Activated T-helper 17 cell treated with anti-CD3 and anti-CD28 coated beads, Interleukin-2, amount 50 U/mL, for 72 hours (primary cell): ENCODE measurements at regions not wholly inside any gene's neighbourhood (a gene's known extent, or its start where the extent isn't known, plus 50 kb on each side); places are given as distances from the start of the nearest gene placed in this dataset.

Source experiments
- ATAC-seq: fragments of 150-1000 bp; cut with Tn5 transposase; replicated peaks from 2 replicates; pipeline ENCODE4 v1.10.0; 2021; ENCODE audit warnings: mild to moderate bottlenecking, moderate library complexity
- H3K27ac Mint-ChIP-seq: one replicate; pipeline ENCODE4 v1.8.0; 2022; ENCODE audit warnings: mixed read lengths
- H3K27me3 Mint-ChIP-seq: one replicate; pipeline ENCODE4 v1.8.0; 2022; ENCODE audit warnings: mixed read lengths
- H3K36me3 Mint-ChIP-seq: one replicate; pipeline ENCODE4 v1.8.0; 2022; ENCODE audit warnings: low read depth, mild to moderate bottlenecking, mixed read lengths
- H3K4me1 Mint-ChIP-seq: one replicate; pipeline ENCODE4 v1.8.0; 2022; ENCODE audit warnings: mixed read lengths
- H3K4me3 Mint-ChIP-seq: one replicate; pipeline ENCODE4 v1.8.0; 2022; ENCODE audit warnings: mild to moderate bottlenecking, mixed read lengths
- H3K9me3 Mint-ChIP-seq: one replicate; pipeline ENCODE4 v1.8.0; 2022; ENCODE audit warnings: mixed read lengths

DNA sequence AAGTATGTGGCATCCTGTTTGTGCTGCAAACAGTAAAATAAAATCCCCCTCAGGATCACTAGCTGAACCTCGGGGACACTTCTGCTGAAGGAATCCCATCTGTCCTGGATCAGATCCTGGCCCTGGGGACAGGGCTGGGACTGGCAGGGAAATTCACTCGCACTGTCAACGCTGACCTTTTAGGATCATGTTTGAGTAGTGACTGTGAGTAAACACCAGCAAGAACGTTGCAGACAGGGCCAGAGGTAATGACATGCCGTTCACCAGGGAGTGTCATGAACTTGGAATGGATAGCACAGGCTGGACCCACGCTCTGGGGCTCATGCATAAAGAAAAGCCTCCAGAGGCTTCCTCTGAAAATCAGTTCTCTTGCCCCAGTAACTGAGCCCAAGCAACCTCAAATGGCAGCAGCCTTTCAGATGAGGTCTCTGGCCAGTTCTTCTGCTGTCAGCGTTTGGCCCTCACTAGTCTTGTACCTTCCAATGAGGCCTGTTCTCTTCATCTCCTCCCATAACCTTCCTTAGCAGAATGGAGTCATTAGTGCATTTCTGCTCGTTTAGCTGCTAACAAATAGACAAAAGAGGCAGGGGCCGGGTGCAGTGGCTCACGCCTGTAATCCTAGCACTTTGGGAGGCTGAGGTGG, 51.0 kb upstream of the BARX2 start:
- Mint-ChIP-seq H3K36me3 (no peaks in the 10 kb centered on the region), H3K4me3 (no peak overlapping the region), H3K27me3 (peaks cover 7% of the 10 kb centered on the region), H3K4me1 (no peaks in the 10 kb centered on the region), H3K27ac (no peak overlapping the region), H3K9me3 (no peaks in the 10 kb centered on the region)
- no peak for ATAC-seq

DNA sequence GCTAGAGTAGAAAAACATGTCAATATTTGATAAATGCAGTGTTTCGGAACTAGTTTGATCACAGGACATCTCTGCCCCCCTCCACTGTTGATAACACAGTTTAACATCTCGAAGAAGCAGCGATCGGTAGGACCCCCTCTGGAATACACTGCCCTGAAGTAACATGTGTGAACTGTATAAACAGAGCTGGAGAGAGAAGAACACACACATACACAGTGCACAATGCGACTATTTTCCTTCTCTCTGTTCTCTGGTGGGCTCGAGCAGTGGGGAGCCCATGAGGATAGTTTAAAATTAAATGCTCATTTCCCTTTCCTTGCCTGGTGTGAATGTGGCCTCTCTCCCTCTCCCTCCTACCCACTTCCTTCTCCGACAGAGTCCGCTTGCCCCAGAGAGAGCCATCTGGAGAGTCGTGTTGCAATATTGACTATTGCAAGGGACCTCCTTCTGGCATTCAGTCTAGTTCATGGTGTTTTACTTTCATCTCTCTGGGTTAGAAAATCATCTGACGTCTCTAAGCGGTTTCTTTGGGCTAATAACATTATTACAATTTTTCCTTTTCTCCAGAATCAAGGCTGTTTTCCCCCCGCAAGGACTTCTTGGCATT, 51.6 kb upstream of the BARX2 start:
- Mint-ChIP-seq H3K36me3 (no peaks in the 10 kb centered on the region), H3K9me3 (no peaks in the 10 kb centered on the region), H3K27ac (no peak overlapping the region), H3K27me3 (peaks cover 7% of the 10 kb centered on the region), H3K4me3 (no peak overlapping the region), H3K4me1 (no peaks in the 10 kb centered on the region)
- no peak for ATAC-seq

DNA sequence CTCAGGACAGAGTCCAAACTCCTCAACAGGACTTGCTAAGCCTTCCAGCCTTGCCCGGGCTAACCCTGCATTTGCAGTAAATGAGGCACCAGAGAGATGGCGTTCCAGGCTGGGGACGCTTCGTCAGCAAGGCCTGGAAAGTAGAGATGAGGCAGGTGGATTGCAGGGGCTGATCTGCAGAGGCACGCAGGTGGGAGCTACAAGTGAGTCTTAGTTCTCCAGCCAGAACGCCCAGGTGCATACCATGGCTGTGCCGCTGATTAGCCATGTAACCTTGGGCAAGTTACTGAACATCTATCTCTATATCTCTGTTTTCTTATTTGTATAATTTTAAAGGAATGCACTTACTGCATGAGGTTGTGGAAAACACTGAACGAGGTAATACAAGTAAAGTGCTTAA, 52.7 kb upstream of the BARX2 start:
- H3K36me3 Mint-ChIP-seq: no peaks in the 10 kb centered on the region
- H3K27me3 Mint-ChIP-seq: peaks cover 7% of the 10 kb centered on the region
- H3K27ac Mint-ChIP-seq: no peak overlapping the region
- ATAC-seq: no peak
- no peak overlapping the region for H3K4me3 Mint-ChIP-seq
- H3K4me1 Mint-ChIP-seq: no peaks in the 10 kb centered on the region
- H3K9me3 Mint-ChIP-seq: no peaks in the 10 kb centered on the region

DNA sequence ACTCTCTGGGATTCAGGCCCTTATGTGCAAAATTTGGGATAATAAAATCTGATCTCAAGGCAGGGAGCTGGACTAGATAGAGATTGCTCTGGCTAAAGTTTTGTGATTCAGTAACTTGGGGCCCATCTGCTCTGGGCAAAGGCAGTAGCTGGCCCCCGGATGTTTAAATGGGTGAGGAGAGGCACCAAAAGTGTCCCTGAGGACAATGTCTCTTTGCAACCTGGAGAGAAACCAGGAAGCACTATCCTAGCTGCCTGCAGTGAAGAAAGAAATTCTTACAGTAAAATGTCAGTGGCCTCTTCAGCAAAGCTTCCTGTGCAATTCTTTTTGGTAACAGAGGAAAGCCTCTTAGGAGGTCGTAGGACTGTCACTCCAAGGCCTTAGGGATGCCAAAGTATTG, 54.6 kb upstream of the BARX2 start:
- Mint-ChIP-seq H3K4me3 (no peak overlapping the region), H3K27me3 (peaks cover 7% of the 10 kb centered on the region), H3K36me3 (no peaks in the 10 kb centered on the region), H3K4me1 (no peaks in the 10 kb centered on the region), H3K9me3 (no peaks in the 10 kb centered on the region), H3K27ac (no peak overlapping the region)
- no peak for ATAC-seq

DNA sequence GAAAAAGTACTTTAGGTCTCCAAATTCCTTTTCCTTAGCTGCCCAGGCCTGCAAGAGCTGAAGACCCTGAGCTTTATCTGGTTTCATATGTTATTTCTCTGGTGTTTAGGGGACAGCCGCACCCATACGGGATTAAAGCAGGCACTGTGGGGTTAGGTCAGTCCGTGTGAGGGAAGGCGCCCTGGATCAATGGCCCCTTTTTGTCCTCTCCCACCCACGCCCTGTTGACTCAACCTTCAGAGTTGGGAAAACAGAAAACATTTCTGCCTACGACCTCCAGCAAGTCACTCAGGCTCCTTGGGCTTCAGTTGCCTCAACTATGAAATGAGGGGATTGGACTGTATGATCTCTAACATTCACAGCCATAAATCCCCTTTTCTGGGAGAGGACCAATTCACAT, 55.2 kb upstream of the BARX2 start:
- no peaks in the 10 kb centered on the region for H3K4me1 Mint-ChIP-seq

DNA sequence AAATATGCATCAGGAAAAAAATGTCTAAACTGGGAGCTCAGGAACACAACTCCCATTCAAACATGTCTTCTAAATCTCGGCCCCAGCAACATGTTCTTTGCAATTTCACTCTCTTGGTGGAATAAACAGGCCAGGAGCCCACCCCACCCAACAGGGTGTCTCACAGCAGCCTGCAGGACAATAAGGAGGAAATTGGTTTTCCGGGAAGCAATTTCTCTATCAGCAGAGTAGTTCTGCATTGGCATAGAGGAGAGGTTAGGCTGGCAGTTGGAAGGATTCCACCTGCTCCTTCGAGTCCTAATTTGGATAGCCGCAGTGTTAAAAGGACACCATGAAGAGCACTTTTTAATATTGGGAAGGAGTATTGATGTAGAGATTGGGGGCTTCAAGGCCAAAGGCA, 55.9 kb upstream of the BARX2 start:
- H3K4me3 Mint-ChIP-seq: no peak overlapping the region
- H3K27me3 Mint-ChIP-seq: peaks cover 7% of the 10 kb centered on the region
- no peaks in the 10 kb centered on the region for H3K4me1 Mint-ChIP-seq
- H3K36me3 Mint-ChIP-seq: no peaks in the 10 kb centered on the region
- no peaks in the 10 kb centered on the region for H3K9me3 Mint-ChIP-seq
- ATAC-seq: no peak
- no peak overlapping the region for H3K27ac Mint-ChIP-seq

More for the DNA sequence above, 55.2 kb upstream of the BARX2 start:
- ATAC-seq: no peak
- Mint-ChIP-seq H3K9me3 (no peaks in the 10 kb centered on the region), H3K4me3 (no peak overlapping the region), H3K27ac (no peak overlapping the region), H3K36me3 (no peaks in the 10 kb centered on the region), H3K27me3 (peaks cover 7% of the 10 kb centered on the region)

DNA sequence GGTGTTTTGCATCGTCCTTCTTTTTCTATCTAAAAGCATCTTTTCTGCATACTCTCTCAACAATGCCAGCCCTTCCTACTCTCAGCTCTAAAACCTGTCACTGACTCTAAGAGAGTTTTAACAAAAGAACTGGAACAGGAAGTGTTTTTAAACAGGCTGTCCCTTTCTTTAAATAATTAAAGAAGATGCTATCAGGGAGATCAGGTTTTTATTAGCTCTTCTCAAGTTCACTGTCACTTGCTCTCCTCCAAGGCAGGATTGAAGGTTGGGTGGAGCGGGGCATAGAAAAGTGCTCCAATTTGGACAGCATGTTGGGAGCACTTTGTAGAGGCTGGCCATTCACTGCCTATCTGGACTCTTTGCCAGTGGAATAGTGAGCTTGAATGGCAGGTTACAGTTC, 56.4 kb upstream of the BARX2 start:
- Mint-ChIP-seq H3K27ac (no peak overlapping the region), H3K36me3 (no peaks in the 10 kb centered on the region), H3K4me3 (no peak overlapping the region), H3K27me3 (peaks cover 6% of the 10 kb centered on the region), H3K9me3 (no peaks in the 10 kb centered on the region), H3K4me1 (no peaks in the 10 kb centered on the region)
- ATAC-seq: no peak

DNA sequence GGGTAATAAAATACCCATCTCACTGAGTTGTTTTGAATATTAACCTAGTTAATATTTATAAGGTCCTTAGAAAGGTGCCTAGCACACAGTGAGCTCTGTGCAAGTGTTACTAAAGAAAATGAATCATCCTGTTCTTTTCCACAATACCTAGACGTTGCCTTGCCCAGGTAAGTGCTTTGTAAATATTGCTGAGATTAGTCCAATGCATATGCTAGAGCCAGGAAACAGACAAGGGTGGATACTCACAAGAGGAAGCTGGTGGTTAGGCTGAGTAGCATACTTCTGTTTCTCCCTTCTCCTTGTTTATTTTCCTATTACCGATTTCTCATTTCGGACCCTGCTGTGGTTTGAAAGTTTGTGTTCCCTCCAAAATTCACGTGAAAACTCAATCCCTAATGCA, 58.1 kb upstream of the BARX2 start:
- no peaks in the 10 kb centered on the region for H3K4me1 Mint-ChIP-seq
- H3K36me3 Mint-ChIP-seq: no peaks in the 10 kb centered on the region
- ATAC-seq: no peak
- H3K27ac Mint-ChIP-seq: no peak overlapping the region
- H3K9me3 Mint-ChIP-seq: no peaks in the 10 kb centered on the region
- H3K4me3 Mint-ChIP-seq: no peak overlapping the region
- no peaks in the 10 kb centered on the region for H3K27me3 Mint-ChIP-seq

DNA sequence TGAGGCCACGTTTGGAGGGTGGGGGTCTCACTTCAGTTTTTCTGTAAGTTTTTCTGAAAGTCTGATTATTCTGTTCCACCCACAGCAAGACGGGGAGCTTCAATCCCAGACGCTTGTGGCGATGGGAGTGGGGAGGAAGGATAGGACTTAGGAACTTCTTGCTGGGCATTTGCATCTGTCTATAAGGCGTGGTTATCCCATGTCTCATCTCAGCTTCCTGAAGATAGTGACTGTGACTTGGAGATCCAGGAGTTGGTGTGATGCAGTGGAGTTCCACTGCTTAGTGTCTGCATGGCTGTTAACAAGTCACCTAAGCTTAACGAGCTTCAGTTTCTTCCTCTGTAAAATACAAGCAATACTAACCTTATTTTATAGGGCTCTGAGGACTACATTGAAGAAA, 58.9 kb upstream of the BARX2 start:
- Mint-ChIP-seq H3K36me3 (no peaks in the 10 kb centered on the region), H3K27me3 (no peaks in the 10 kb centered on the region), H3K4me1 (no peaks in the 10 kb centered on the region), H3K4me3 (no peak overlapping the region), H3K9me3 (no peaks in the 10 kb centered on the region), H3K27ac (no peak overlapping the region)
- ATAC-seq: no peak

DNA sequence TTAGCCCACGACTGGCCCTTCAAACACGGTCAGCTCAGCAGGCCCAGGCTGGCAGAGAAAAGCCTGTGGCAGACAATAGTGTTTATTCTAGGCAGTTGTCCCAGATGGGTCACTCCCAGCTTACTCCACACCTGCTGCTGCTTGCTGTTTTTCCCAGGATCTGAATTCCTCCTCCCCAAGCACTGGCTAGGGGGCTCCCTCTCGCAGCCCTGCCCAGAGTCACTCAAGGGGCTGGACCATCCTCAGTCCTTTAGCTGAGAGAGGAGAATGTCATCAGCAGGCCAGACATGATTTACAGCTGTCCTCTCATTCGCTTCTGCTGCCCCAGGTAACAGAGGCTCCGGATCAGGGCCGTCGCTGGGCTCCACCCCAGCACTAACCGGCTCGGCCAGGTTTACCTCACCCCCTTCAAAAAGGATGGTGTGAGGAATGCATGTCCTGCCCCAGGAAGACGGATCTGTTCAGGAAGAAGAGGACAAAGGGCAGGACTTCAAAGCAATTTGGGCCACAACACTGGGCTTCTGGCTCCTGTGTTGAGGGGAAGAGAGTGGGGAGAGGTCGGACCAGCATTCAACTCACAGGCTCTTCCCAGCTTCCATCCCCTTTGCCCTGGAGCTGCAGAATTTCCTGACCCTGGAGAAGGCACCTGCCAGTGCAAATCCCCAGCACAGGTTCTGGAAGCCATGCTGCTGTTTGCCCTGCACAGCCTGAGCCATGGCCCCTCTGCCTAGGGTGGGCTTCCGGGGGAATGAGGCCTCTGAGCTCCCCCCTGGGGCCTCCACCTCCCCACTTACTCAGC, 59.7 kb upstream of the BARX2 start:
- no peaks in the 10 kb centered on the region for H3K27me3 Mint-ChIP-seq
- no peaks in the 10 kb centered on the region for H3K36me3 Mint-ChIP-seq
- no peaks in the 10 kb centered on the region for H3K9me3 Mint-ChIP-seq

DNA sequence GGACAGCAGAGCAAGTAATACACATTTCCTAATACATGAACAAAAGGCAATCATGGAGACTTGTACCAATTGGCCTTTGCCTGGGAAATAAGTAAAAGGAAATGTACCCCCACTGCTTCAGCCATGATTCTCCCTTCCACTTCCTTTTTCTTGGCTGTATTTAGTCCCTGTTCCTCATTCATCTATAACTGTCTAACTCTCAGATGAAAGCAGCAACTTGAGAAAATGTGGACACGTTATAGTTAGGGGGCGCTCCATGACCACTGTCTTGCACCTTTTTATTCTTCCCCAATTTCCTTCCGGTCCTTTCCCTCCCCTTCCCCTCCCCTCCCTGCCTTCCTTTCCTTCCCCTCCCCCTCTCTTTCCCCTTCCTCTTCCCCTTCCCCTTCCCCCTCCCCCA, 61.3 kb upstream of the BARX2 start:
- H3K27me3 Mint-ChIP-seq: no peaks in the 10 kb centered on the region
- no peak overlapping the region for H3K27ac Mint-ChIP-seq
- no peaks in the 10 kb centered on the region for H3K9me3 Mint-ChIP-seq
- no peaks in the 10 kb centered on the region for H3K4me1 Mint-ChIP-seq
- ATAC-seq: no peak
- H3K36me3 Mint-ChIP-seq: no peaks in the 10 kb centered on the region
- no peak overlapping the region for H3K4me3 Mint-ChIP-seq

More for the DNA sequence above, 59.7 kb upstream of the BARX2 start:
- ATAC-seq: no peak
- no peaks in the 10 kb centered on the region for H3K4me1 Mint-ChIP-seq
- no peak overlapping the region for H3K27ac Mint-ChIP-seq
- no peak overlapping the region for H3K4me3 Mint-ChIP-seq

DNA sequence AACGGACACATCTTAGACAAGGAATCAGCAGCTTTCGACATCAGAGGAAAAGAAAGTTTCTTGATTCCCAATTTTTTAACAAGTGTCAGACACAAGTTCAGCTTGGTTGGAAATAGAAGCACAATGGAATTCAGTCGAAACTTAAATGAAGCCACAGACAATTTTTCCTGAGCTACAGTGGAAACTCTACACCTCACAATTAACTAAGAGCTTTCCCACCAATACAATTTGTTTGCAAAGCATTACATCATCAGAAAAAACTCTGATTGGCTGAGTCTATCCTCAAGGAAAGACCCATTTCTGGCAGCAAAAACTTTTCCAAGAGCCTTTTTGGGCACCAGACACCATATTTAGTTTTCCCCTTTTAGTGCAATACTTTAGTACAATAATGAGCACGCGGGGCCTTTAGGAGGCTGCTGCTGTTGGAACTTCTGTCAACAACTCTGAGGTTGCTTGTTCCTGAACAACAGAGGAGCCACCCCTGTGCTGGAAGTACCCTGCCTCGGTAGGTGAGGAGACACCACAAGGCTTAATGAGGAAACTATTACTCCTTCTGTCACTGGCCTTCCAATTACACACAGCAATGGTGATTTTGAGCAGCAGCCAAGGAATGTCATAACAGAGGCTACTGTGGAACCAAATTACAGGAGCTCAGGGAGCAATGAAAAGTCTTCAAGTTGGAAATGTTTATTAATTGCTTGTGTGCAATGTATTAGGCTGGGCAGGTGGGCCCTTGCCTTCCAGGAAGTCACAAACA, 61.9 kb upstream of the BARX2 start:
- ATAC-seq: no peak
- H3K36me3 Mint-ChIP-seq: no peaks in the 10 kb centered on the region
- H3K4me3 Mint-ChIP-seq: no peak overlapping the region
- no peaks in the 10 kb centered on the region for H3K9me3 Mint-ChIP-seq
- peaks cover 1% of the 10 kb centered on the region for H3K27me3 Mint-ChIP-seq
- no peak overlapping the region for H3K27ac Mint-ChIP-seq
- no peaks in the 10 kb centered on the region for H3K4me1 Mint-ChIP-seq

DNA sequence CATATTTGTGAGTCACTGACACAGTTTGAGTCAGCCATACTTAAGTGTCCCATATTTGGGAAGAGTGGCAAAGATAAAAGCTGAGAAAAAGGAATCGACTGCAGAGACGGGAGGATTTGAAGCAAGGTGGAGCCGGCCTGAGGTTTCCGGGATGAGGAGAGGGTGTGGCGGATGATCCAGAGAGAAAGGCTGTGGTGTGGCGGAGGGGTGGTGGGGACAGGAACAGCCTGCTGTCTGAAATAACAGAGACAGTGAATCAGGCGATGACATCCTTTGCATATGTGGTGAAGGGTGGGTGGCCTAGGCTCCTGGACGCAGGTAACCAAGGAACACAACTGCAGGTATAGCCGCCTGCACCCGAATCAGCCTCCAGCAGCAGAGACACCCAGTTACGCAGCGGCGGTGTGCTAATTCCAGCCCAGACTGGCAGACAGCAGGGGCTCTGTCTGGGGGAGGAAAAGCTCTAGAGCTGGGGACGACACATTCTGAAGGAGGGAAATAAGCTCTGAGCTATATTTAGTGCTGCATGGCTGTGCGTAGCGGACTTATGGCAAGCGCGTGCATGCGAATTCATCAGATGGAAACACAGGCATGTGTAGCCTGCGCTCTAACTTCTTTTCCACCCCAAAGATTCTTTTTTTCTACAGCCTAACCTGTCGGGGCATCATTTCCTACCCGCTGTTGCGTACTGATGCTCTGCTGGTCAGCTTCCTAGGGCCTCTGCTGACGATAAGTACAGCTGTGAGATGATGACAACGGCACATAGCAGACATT, 62.7 kb upstream of the BARX2 start:
- ATAC-seq: no peak
- H3K9me3 Mint-ChIP-seq: no peaks in the 10 kb centered on the region
- no peak overlapping the region for H3K4me3 Mint-ChIP-seq
- no peaks in the 10 kb centered on the region for H3K36me3 Mint-ChIP-seq
- H3K4me1 Mint-ChIP-seq: no peaks in the 10 kb centered on the region
- no peak overlapping the region for H3K27ac Mint-ChIP-seq
- peaks cover 9% of the 10 kb centered on the region for H3K27me3 Mint-ChIP-seq

DNA sequence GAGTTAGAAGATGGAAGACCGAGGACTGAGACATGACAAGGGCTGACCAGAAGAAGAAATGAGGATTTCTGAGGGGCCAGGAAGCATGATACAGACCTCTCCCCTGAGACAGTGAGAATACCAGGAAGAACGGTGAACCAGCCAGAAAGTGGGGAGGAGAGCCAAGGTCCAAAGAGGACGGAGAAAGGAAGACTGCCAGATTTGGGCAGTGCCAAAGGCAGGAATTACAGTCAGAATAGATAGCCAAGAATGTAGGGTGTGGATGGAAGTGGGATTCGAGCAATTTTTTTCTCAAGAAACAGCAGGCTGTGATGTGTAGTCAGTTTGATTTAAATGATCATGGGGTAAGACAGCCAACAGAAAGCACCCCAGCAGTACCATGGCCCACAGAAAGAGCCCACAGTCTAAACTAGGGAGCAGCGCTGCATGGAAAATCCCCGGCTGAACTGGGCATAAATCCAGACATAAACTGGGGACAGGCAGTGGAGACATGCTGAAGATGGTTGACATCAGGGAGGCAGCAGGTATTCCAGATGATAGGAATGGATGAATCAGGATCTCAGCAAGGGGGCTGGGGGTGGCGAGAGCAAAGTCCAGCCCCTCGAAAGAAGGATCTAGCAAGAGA, 67.3 kb upstream of the BARX2 start:
- H3K4me3 Mint-ChIP-seq: no peak overlapping the region
- no peaks in the 10 kb centered on the region for H3K9me3 Mint-ChIP-seq
- ATAC-seq: no peak
- no peak overlapping the region for H3K27ac Mint-ChIP-seq
- peaks cover 14% of the 10 kb centered on the region for H3K27me3 Mint-ChIP-seq
- no peaks in the 10 kb centered on the region for H3K36me3 Mint-ChIP-seq
- H3K4me1 Mint-ChIP-seq: no peaks in the 10 kb centered on the region
